GM19467 (cell line): ENCODE measurements at regions not wholly inside any gene's neighbourhood (a gene's known extent, or its start where the extent isn't known, plus 50 kb on each side); places are given as distances from the start of the nearest gene placed in this dataset.

ENCODE experiments used
- ATAC-seq: cut with Tn5 transposase; IDR thresholded peaks from one replicate; pipeline ENCODE4 v1.9.1; 2021; ENCODE audit warnings: mild to moderate bottlenecking, moderate library complexity; ENCODE audit not compliant: unreplicated experiment

GRCh38 chr21:16841975-16842695 is 670.7 kb upstream of the CXADR start:
- no peak for ATAC-seq

GRCh38 chr21:16842696-16843035 is 670.2 kb upstream of the CXADR start:
- no peak for ATAC-seq

- ATAC-seq, result no peak
Observed at GRCh38 chr21:16847211-16847610, 665.6 kb upstream of the CXADR start.

GRCh38 chr21:16851054-16851453 is 661.8 kb upstream of the CXADR start:
- ATAC-seq, result no peak

- ATAC-seq, result no peak
Observed at GRCh38 chr21:16855164-16855667, 657.6 kb upstream of the CXADR start.

- ATAC-seq, result no peak
Observed at GRCh38 chr21:16863362-16863905, 649.4 kb upstream of the CXADR start.

GRCh38 chr21:16863908-16864307 is 648.9 kb upstream of the CXADR start:
- no peak for ATAC-seq

GRCh38 chr21:16865632-16866031 is 647.2 kb upstream of the CXADR start:
- ATAC-seq, result no peak

- ATAC-seq, result no peak
Observed at GRCh38 chr21:16866851-16867250, 646.0 kb upstream of the CXADR start.

GRCh38 chr21:16870103-16870502 is 642.7 kb upstream of the CXADR start:
- ATAC-seq, result no peak

- no peak for ATAC-seq
Observed at GRCh38 chr21:16872616-16873015, 640.2 kb upstream of the CXADR start.

GRCh38 chr21:16873176-16873575 is 639.7 kb upstream of the CXADR start:
- no peak for ATAC-seq

GRCh38 chr21:16873596-16873995 is 639.2 kb upstream of the CXADR start:
- no peak for ATAC-seq

GRCh38 chr21:16879479-16879878 is 633.4 kb upstream of the CXADR start:
- ATAC-seq, result no peak

GRCh38 chr21:16891821-16892220 is 621.0 kb upstream of the CXADR start:
- ATAC-seq, result no peak

- ATAC-seq, result no peak
Observed at GRCh38 chr21:16900685-16901084, 612.2 kb upstream of the CXADR start.

- ATAC-seq, result no peak
Observed at GRCh38 chr21:16908077-16908476, 604.8 kb upstream of the CXADR start.

- no peak for ATAC-seq
Observed at GRCh38 chr21:16910435-16911165, 602.2 kb upstream of the CXADR start.

GRCh38 chr21:16911166-16911607 is 601.7 kb upstream of the CXADR start:
- ATAC-seq, result no peak

- no peak for ATAC-seq
Observed at GRCh38 chr21:16912075-16912474, 600.8 kb upstream of the CXADR start.

GRCh38 chr21:16913010-16913409 is 599.8 kb upstream of the CXADR start:
- no peak for ATAC-seq

GRCh38 chr21:16928439-16928838 is 584.4 kb upstream of the CXADR start:
- ATAC-seq, result no peak
